Tibial artery (tissue), 4 donors: ENCODE measurements at regions not wholly inside any gene's neighbourhood (a gene's known extent, or its start where the extent isn't known, plus 50 kb on each side); places are given as distances from the start of the nearest gene placed in this dataset.

Experiments
- DNase-seq, 2 donors: peaks; one replicate each; pipeline ENCODE4 v3.0.0-alpha.2; 2019
- H3K27ac ChIP-seq, 2 donors: fragments of 200-600 bp; sonication (generic) in 1 of 2; 1 replicate in 1 of 2; 2 replicates in 1 of 2; pipeline ENCODE4 v1.5.1; 2018 to 2019; ENCODE audit warnings: mild to moderate bottlenecking in 1 of 2
- H3K27me3 ChIP-seq, 2 donors: fragments of 200-600 bp; sonication (generic) in 1 of 2; one replicate each; pipeline versions ENCODE4 v1.5.1 to v1.6.0; 2016 to 2019
- H3K36me3 ChIP-seq, 3 donors: fragments of 200-600 bp; sonication (generic) in 2 of 3; one replicate each; pipeline ENCODE4 v1.5.1; 2016 to 2019; ENCODE audit warnings: mild to moderate bottlenecking in 2 of 3
- H3K4me1 ChIP-seq, 4 donors: fragments of 200-600 bp; sonication (generic) in 2 of 4; 1 replicate in 3 of 4; 2 replicates in 1 of 4; pipeline ENCODE4 v1.5.1; 2016 to 2019
- H3K4me3 ChIP-seq, 2 donors: fragments of 200-600 bp; sonication (generic) in 1 of 2; 1 replicate in 1 of 2; 2 replicates in 1 of 2; pipeline ENCODE4 v1.5.1; 2018 to 2019; ENCODE audit warnings: mild to moderate bottlenecking in 2 of 2
- H3K9me3 ChIP-seq, 3 donors: fragments of 200-600 bp; sonication (generic) in 1 of 3; one replicate each; pipeline ENCODE4 v1.5.1; 2016 to 2019
- CTCF ChIP-seq, 2 experiments: fragments of 200-600 bp in 1 of 2; fragments of 450-650 bp in 1 of 2; IDR thresholded peaks; one replicate each; pipeline ENCODE4 v1.5.1; 2017 to 2019; ENCODE audit warnings: antibody characterized with exemption in 2 of 2, mild to moderate bottlenecking in 1 of 2, moderate library complexity in 1 of 2
- intact Hi-C: fragments of 100-400 bp; cut with DNase I; formaldehyde crosslinking; loops from one replicate; pipeline ENCODE4 v1.15.0; 2023; ENCODE audit warnings: low total_unique reads

GRCh38 chr10:7474388-7474787 lies 63.6 kb upstream of the SFMBT2 start:
- TF ChIP-seq CTCF (IDR thresholded peaks at IDR 0.05), result no peak

GRCh38 chr10:7473474-7473873 lies 62.6 kb upstream of the SFMBT2 start:
- TF ChIP-seq CTCF (IDR thresholded peaks at IDR 0.05), result no peak
- Histone ChIP-seq H3K27ac (no peak overlapping the region), H3K27me3 (peaks cover 0 to 17% of the 10 kb centered on the region in 2 donors), H3K4me3 (no peak overlapping the region), H3K36me3 (no peaks in the 10 kb centered on the region), H3K9me3 (no peaks in the 10 kb centered on the region), H3K4me1 (peaks cover 0 to 10% (median 7%) of the 10 kb centered on the region in 4 donors)
- intact Hi-C loops, result no loop called here
- no peak for DNase-seq

More at GRCh38 chr10:7474388-7474787, 63.6 kb upstream of the SFMBT2 start:
- Histone ChIP-seq H3K27ac (no peak overlapping the region), H3K4me3 (no peak overlapping the region), H3K4me1 (peaks cover 0 to 10% (median 7%) of the 10 kb centered on the region in 4 donors), H3K9me3 (no peaks in the 10 kb centered on the region), H3K27me3 (peaks cover 0 to 13% of the 10 kb centered on the region in 2 donors), H3K36me3 (no peaks in the 10 kb centered on the region)
- DNase-seq, result no peak
- intact Hi-C loops, result no loop called here

- intact Hi-C loops, result no loop called here
- Histone ChIP-seq H3K9me3 (no peaks in the 10 kb centered on the region), H3K27me3 (peaks cover 0 to 17% of the 10 kb centered on the region in 2 donors), H3K4me1 (peaks cover 0 to 10% (median 7%) of the 10 kb centered on the region in 4 donors), H3K36me3 (no peaks in the 10 kb centered on the region), H3K4me3 (no peak overlapping the region), H3K27ac (no peak overlapping the region)
- no peak for TF ChIP-seq CTCF (IDR thresholded peaks at IDR 0.05)
- no peak for DNase-seq
Measured at GRCh38 chr10:7471720-7472367, 61.0 kb upstream of the SFMBT2 start.

- DNase-seq, result no peak
- Histone ChIP-seq H3K36me3 (no peaks in the 10 kb centered on the region), H3K9me3 (no peaks in the 10 kb centered on the region), H3K27me3 (peaks cover 0 to 17% of the 10 kb centered on the region in 2 donors), H3K27ac (no peak overlapping the region), H3K4me1 (peaks cover 0 to 6% (median 5%) of the 10 kb centered on the region in 4 donors), H3K4me3 (no peak overlapping the region)
- TF ChIP-seq CTCF (IDR thresholded peaks at IDR 0.05), result no peak
- intact Hi-C loops, result no loop called here
Measured at GRCh38 chr10:7470371-7470770, 59.5 kb upstream of the SFMBT2 start.

GRCh38 chr10:7467031-7467667 lies 56.3 kb upstream of the SFMBT2 start:
- no peaks in the 10 kb centered on the region for H3K9me3 ChIP-seq
- no peak overlapping the region for H3K4me3 ChIP-seq
- peaks cover 0 to 6% (median 0%) of the 10 kb centered on the region in 4 donors for H3K4me1 ChIP-seq
- no peak for TF ChIP-seq CTCF (IDR thresholded peaks at IDR 0.05)
- no peaks in the 10 kb centered on the region for H3K36me3 ChIP-seq
- intact Hi-C loops, result no loop called here
- DNase-seq, result no peak
- no peak overlapping the region for H3K27ac ChIP-seq
- H3K27me3 ChIP-seq, result peaks cover 0 to 12% of the 10 kb centered on the region in 2 donors
